HEK293 (cell line): ENCODE measurements at regions not wholly inside any gene's neighbourhood (a gene's known extent, or its start where the extent isn't known, plus 50 kb on each side); places are given as distances from the start of the nearest gene placed in this dataset.
"Not testable (repeated sequence)": the region's sequence is repeated elsewhere in the genome, so short reads cannot be mapped to it uniquely, and the experiment has no call there.

Source experiments
- CTCF ChIA-PET: fragments of 350-600 bp; formaldehyde crosslinking; extraction: SDS; loops from one replicate; lab custom pipeline; 2021; ENCODE audit warnings: antibody characterized with exemption; lab: Yijun Ruan, JAX
- POLR2A ChIA-PET: fragments of 300-600 bp; formaldehyde crosslinking; extraction: SDS; loops from one replicate; lab custom pipeline; 2020; ENCODE audit warnings: antibody characterized with exemption, inconsistent platforms; lab: Yijun Ruan, JAX
- H3K27ac ChIP-seq: fragments of 200-500 bp; sonication (Bioruptor generic); 2 replicates; pipeline ENCODE4 v1.5.1; 2014; ENCODE audit warnings: low read depth, low read length, control low read depth, inconsistent platforms; ENCODE audit errors: extremely low read depth
- H3K36me3 ChIP-seq, 2 experiments: fragments of 200-500 bp in 1 of 2; sonication (Bioruptor generic) in 1 of 2; 1 replicate in 1 of 2; 2 replicates in 1 of 2; pipeline ENCODE4 v1.5.1; 2014 to 2017; ENCODE audit warnings: inconsistent platforms in 2 of 2, low read length in 2 of 2; ENCODE audit not compliant: control insufficient read depth in 2 of 2, insufficient read depth in 1 of 2
- H3K4me1 ChIP-seq: fragments of 200-500 bp; sonication (Bioruptor generic); 2 replicates; pipeline ENCODE4 v1.5.1; 2014; ENCODE audit warnings: mild to moderate bottlenecking, low read length, inconsistent platforms; ENCODE audit not compliant: control insufficient read depth, insufficient read depth
- H3K4me3 ChIP-seq: 2 replicates; pipeline ENCODE4 v1.5.1; 2011; ENCODE audit warnings: low read depth, mild to moderate bottlenecking, control low read depth, low read length, moderate library complexity
- H3K9me3 ChIP-seq: fragments of 200-500 bp; sonication (Bioruptor generic); 2 replicates; pipeline ENCODE4 v1.5.1; 2014; ENCODE audit warnings: low read depth, low read length, inconsistent platforms; ENCODE audit not compliant: control insufficient read depth, insufficient read depth
- ZNF654 ChIP-seq: fragments of 450-650 bp; formaldehyde crosslinking; IDR thresholded peaks from 2 replicates; pipeline ENCODE4 v1.5.1; 2016; ENCODE audit warnings: low read depth, missing biosample characterization, missing genetic modification characterization

GRCh38 chr2:89318990-89319389 is 627.5 kb downstream of the RPIA start:
- POLR2A ChIA-PET, H3K27ac ChIP-seq, H3K4me1 ChIP-seq, H3K36me3 ChIP-seq, CTCF ChIA-PET, H3K9me3 ChIP-seq, H3K4me3 ChIP-seq: not testable (repeated sequence)

- H3K27ac ChIP-seq, H3K36me3 ChIP-seq, CTCF ChIA-PET, H3K4me3 ChIP-seq, H3K9me3 ChIP-seq, H3K4me1 ChIP-seq, POLR2A ChIA-PET: not testable (repeated sequence)
Measured at GRCh38 chr2:89325894-89326293, 634.4 kb downstream of the RPIA start.

GRCh38 chr2:89326455-89326854 is 635.0 kb downstream of the RPIA start:
- H3K4me3 ChIP-seq, H3K27ac ChIP-seq, H3K9me3 ChIP-seq, POLR2A ChIA-PET, H3K4me1 ChIP-seq, H3K36me3 ChIP-seq, CTCF ChIA-PET: not testable (repeated sequence)
- TF ChIP-seq ZNF654 (tag by site-specific recombination) = 0 out of 2 replicates have a peak, but pooled peaks have one; percentile 24

- H3K9me3 ChIP-seq, H3K4me1 ChIP-seq, POLR2A ChIA-PET, H3K27ac ChIP-seq, H3K4me3 ChIP-seq, CTCF ChIA-PET, H3K36me3 ChIP-seq: not testable (repeated sequence)
Measured at GRCh38 chr2:89328790-89329189, 637.3 kb downstream of the RPIA start.
